ENCODE measurements at regions not wholly inside any gene's neighbourhood (a gene's known extent, or its start where the extent isn't known, plus 50 kb on each side); places are given as distances from the start of the nearest gene placed in this dataset.

GRCh38 chr9:6072865-6073264, 57.4 kb upstream of the RANBP6 start:
- H3K27ac ChIP-seq, result no peak overlapping the region
- TF ChIP-seq, protein P1, sequence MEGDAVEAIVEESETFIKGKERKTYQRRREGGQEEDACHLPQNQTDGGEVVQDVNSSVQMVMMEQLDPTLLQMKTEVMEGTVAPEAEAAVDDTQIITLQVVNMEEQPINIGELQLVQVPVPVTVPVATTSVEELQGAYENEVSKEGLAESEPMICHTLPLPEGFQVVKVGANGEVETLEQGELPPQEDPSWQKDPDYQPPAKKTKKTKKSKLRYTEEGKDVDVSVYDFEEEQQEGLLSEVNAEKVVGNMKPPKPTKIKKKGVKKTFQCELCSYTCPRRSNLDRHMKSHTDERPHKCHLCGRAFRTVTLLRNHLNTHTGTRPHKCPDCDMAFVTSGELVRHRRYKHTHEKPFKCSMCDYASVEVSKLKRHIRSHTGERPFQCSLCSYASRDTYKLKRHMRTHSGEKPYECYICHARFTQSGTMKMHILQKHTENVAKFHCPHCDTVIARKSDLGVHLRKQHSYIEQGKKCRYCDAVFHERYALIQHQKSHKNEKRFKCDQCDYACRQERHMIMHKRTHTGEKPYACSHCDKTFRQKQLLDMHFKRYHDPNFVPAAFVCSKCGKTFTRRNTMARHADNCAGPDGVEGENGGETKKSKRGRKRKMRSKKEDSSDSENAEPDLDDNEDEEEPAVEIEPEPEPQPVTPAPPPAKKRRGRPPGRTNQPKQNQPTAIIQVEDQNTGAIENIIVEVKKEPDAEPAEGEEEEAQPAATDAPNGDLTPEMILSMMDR (IDR thresholded peaks at IDR 0.05), result no peak
- TF ChIP-seq ZFX (IDR thresholded peaks at IDR 0.05; ENCODE audit: borderline replicate concordance), result no peak

GRCh38 chr9:6072453-6072852, 57.0 kb upstream of the RANBP6 start:
- TF ChIP-seq, protein P1 (IDR thresholded peaks at IDR 0.05), result no peak
- TF ChIP-seq ZFX (IDR thresholded peaks at IDR 0.05; ENCODE audit: borderline replicate concordance), result no peak
- H3K27ac ChIP-seq, result no peak overlapping the region

- no peak for TF ChIP-seq ZFX (IDR thresholded peaks at IDR 0.05; ENCODE audit: borderline replicate concordance)
- TF ChIP-seq, protein P1 (IDR thresholded peaks at IDR 0.05), result no peak
- H3K27ac ChIP-seq, result no peak overlapping the region
These were observed 53.6 kb upstream of the RANBP6 start for GRCh38 chr9:6068983-6069382.

DNA sequence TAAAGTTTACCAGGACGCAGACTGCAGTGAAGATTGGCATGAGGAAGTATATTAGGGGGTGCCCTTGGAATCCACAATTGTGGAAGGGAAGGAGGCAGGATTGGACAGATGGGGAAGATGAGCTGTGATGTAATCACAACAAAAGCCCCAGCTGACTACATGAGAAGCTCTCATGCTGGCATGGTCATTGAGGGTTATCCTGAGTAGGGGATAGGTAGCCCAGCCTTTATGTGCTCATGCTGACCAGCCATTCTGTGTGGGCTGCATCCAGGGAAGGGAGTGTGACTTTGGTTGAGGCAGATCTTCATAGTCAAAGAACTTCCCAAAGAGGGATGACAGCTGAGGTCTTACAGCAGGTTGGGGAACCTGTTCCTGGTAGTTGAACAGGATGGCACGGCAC, 52.0 kb upstream of the RANBP6 start:
- H3K27ac ChIP-seq, result no peak overlapping the region
- TF ChIP-seq, protein P1 (IDR thresholded peaks at IDR 0.05), result no peak
- TF ChIP-seq ZFX (IDR thresholded peaks at IDR 0.05; ENCODE audit: borderline replicate concordance), result no peak

All from 22Rv1 (cell line).